Right renal pelvis (tissue), 4 donors: ENCODE measurements at regions not wholly inside any gene's neighbourhood (a gene's known extent, or its start where the extent isn't known, plus 50 kb on each side); places are given as distances from the start of the nearest gene placed in this dataset.
"Not testable (repeated sequence)": the region's sequence is repeated elsewhere in the genome, so short reads cannot be mapped to it uniquely, and the experiment has no call there.

Source experiments
- DNase-seq, 4 donors: peaks; one replicate each; pipeline ENCODE4 v3.0.0-alpha.2; 2013; ENCODE audit warnings: low read depth in 4 of 4, low spot score in 3 of 4, missing footprints in 1 of 4

DNA sequence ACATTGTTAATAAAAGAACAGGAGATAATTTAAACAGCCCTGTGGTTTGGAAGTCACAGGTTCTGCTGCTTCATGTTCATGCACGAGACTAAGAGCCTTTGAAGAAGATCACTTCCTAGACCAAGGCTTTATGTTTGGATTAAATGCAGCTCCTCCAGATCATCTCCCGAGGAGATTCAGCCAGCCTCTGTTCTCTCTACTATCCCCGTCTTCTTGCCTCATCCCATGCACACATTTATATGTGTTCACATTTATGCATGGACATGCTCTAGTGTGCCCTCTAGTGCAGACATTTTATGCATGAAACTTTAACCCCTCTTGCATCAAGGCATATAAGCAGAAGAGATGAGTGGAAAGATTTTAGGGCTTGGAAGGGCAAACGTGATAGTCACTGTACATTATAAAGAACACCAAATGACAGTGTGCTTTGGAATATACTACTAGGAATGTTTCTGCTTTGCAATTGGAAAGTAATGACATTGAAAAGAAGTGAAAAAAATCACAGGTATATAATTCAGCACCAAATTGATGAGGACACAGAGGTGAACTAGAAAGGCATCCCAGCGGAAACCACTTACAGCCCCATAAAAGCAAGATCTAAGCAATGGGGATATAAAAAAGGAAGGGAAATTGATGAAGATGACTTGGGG is 271.5 kb upstream of the PLGLB2 start:
- not testable (repeated sequence) for DNase-seq

DNA sequence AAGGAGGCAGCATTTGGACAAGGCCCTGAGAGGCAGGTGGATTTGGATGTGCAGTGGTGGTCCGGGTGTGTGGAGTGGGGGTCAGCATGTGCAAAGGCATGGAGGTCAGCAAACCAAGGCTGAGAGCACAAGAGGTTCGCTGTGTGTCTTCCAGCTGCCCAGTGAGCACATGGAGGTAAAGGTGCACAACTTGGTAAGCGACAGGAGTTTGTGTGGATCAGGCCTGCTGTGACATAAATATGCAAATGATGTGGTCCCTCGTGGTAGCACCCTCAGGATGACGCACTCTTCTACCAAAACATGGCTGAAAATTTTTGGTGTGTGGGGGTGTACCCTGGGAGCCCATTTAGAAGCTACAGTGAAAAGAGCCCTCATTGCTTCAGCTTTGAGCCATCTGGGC is 271.0 kb upstream of the PLGLB2 start:
- not testable (repeated sequence) for DNase-seq

- DNase-seq = not testable (repeated sequence)
Measured at GRCh38 chr2:87477669-87478428, 270.0 kb upstream of the PLGLB2 start.

DNA sequence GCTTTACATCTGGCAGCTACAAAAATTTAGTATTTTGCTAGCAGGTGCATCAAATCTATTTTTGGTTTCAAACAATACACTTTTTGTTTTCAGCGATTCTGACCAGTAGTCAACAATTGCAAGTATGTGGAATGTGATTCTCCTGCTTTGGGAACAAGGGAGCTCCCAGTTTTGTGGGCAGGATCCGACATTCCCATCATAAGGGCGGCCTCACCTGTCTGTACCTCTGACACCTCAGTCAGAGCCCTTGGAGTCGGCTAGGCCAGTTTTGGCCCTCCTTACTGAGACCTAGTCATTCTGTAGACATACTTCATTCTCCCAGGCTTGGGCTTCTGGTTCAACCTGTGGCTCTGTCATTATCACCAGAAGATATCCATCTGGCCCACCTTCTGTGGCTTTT is 269.0 kb upstream of the PLGLB2 start:
- DNase-seq = not testable (repeated sequence)

DNA sequence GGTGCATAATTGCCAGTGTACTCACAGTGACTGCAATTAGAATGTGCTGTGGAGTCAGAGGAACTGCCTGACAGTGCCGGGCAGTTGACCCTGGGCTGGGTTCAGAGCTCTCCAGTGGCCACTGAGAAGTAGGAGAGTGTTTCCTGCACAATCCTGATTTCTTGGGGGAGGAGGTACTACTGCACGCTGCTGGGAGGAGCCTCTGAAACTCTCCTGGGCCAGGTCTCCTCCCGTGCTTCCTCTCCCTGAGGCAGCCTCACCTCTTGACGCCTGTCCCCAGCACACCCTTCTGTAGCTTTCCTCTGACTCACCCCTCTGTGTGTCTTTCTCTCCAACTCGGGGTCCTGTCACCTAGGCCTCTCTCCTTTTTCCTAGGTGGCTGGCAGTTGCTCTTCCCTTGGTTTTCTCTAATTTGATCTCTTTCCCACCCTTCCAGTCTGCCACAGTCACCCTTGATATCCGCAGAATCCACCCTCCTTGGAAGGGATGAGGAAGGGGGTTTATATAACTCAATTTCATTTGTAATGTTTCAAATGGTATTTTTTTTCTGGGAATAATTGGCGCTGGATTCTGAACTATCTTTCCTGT is 264.7 kb upstream of the PLGLB2 start:
- DNase-seq = not testable (repeated sequence)

GRCh38 chr2:87484363-87484762 is 263.5 kb upstream of the PLGLB2 start:
- DNase-seq = not testable (repeated sequence)

- DNase-seq = not testable (repeated sequence)
Measured at GRCh38 chr2:87485455-87485854, 262.4 kb upstream of the PLGLB2 start.

- DNase-seq = not testable (repeated sequence)
Measured at GRCh38 chr2:87485884-87486283, 262.0 kb upstream of the PLGLB2 start.

DNA sequence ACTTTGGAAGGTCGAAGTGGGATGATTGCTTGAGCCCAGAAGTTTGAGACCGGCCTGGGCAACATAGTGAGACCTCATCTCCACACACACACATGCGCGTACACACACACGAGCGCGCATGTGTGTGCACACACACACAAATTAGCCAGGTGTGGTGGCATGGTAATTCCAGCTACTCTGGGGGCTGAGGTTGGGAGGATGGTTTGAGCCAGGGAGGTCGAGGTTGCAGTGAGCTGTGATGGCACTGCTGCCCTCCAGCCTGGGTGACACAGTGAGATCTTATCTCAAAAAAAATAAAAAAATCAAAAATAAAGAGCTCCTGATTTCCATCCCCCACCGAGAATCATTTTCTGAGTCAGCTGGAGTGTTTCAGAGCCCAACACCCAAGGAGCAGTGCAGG is 261.5 kb upstream of the PLGLB2 start:
- not testable (repeated sequence) for DNase-seq

DNA sequence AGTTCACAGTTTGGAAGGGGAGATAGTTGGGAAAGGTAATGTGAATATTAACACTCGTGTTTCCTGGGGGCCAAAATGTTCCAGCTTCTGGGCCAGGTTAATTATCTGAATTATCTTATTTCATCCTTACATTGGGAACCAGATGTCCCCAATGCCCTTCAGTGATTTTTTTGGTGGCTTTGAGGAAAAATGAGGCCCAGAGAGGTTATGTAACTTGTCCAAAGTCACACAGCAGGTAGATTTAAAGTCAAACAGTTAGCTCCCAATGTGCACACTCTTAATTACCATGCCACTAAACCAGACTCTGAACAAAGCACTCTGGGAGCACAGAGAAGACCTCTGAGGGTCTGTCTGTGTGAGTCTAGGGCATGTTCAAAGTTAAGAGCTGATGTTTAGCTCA is 259.9 kb upstream of the PLGLB2 start:
- not testable (repeated sequence) for DNase-seq

GRCh38 chr2:87488991-87489390 is 258.9 kb upstream of the PLGLB2 start:
- not testable (repeated sequence) for DNase-seq

DNA sequence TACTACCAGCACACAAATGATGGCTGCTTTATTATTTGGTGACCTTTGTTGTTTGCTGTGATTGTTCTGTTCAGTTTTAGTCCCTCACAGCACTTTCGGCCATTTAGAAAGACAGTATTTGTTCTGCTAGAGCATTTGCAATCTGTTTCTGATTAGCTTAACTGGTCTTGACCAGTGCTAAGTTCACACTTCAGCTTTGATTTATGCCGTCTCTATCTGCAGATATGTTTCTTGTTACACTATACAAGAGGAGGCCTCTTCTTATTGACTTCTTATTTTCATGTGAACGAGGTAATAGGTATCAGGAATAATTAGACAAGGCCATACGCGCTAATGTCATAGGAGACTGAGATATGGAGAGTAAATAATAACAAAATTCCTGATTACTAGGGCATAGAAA is 253.0 kb upstream of the PLGLB2 start:
- not testable (repeated sequence) for DNase-seq

- DNase-seq = not testable (repeated sequence)
Measured at GRCh38 chr2:87495455-87495854, 252.4 kb upstream of the PLGLB2 start.

DNA sequence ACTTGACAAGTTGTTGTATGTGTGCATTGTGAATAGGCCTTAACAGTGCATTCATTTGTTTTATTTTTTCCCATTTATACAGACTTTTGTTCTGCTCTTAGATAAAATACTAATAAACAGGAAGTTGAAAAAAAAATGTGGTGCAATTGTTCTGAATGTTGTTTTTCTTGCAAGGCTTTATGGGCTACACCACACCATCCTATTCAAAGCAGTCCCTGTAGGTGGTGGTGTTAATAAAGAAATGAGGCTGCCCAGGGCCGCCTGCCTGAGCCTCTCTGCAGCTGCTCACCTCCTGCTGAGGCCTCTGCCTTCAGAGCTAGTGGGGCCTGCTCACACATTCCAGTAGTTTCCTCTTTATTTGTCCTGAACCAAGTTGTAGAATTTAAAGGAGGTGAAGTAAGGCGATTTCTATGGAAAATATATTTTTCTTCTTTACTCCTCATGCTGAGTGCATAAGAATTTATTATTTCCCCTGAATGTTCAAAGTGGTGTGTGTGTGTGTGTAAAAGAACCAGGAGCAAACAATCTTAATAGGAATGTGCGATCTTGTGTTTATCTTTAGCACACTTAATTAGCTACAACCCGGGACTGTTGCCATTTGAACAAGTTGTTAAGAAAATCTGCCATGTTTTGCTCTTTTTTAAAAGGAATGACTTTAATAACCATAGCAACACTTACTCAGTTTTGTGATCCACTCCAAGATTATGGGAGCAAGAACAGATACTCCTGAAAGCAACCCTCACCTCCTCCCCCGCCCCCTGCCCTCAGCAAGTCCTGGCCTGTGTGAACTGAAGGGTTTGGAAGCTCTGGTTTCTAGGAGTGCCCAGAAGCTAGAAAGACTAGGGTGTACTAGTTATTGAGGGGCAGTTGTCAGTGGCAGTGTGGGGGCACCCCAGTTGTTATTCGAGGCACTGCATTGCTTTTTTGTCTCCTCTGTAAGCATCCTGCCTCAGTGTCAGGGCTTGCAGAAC is 251.6 kb upstream of the PLGLB2 start:
- not testable (repeated sequence) for DNase-seq

DNA sequence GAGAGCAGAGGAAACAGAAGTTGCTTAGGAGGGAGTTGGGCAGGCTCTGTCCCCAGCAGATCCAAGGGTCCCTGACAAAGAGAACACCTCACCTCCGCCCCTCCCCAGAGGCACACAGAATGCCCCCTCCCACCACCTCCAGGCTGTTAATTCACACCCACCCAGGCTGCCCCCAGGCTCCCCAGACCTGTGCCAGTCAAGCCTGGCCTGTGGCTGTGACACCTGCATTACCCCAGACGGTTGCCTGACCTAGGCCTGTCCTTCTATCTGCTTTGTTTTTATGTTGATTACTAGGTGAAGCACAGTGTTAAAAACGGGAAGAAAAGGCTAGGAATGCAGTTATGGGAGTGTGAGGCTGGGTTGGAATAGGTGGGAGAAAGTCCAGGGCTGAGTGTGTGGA is 250.8 kb upstream of the PLGLB2 start:
- DNase-seq = not testable (repeated sequence)

DNA sequence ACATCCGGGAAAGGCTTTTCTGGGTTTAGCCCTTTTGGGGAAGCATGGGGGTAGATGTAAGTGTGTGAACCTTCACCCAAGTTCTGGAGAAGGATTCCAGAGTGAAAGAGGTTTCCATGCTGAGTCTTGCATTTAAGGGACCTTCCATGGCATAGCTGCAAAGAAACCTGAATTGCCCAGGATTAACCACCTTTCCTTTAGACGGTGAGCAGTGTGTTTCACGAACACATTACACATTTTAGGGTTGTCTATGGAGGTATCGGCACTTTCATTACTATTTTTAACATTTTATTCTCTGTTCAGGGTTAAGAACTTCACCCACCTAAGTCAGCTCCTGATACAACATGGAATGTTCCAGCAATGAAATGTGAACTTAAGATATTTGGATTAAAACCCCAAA is 250.2 kb upstream of the PLGLB2 start:
- DNase-seq = not testable (repeated sequence)

GRCh38 chr2:87498169-87498853 is 249.6 kb upstream of the PLGLB2 start:
- DNase-seq = not testable (repeated sequence)

- DNase-seq = not testable (repeated sequence)
Measured at GRCh38 chr2:87498854-87499238, 249.0 kb upstream of the PLGLB2 start.

- not testable (repeated sequence) for DNase-seq
Measured at GRCh38 chr2:87499860-87500259, 248.0 kb upstream of the PLGLB2 start.

DNA sequence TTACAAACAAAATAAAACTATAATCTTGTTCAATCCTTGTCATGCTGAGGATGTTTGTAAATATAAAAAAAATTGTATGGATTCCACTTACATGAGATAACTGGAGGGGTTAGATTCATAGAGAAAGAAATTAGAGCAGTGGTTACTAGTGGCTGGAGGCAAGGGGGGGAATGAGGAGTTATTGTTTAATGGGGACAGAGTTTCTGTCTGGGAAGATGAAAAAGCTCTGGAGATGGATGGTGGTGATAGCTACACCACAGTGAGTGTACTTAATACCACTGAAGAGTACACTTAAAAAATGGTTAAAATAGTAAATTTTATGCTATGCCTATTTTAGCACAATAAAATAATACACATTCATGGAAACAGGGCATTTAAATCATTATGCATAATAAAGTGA is 247.5 kb upstream of the PLGLB2 start:
- DNase-seq = not testable (repeated sequence)
